K562 (cell line): ENCODE measurements at regions not wholly inside any gene's neighbourhood (a gene's known extent, or its start where the extent isn't known, plus 50 kb on each side); places are given as distances from the start of the nearest gene placed in this dataset.

Experiments used
- ATAC-seq: fragments of 200-7000 bp; cut with Tn5 transposase; 3 replicates; pipeline ENCODE4 v1.9.1; 2020; ENCODE audit warnings: moderate library complexity
- BruUV-seq: library from RNA; stranded (reverse); fragments of 400-500 nt; replicated peaks from 2 replicates; lab custom pipeline; 2021; lab: Mats Ljungman, UMichigan
- CTCF ChIA-PET: fragments of 300-600 bp; formaldehyde crosslinking; extraction: SDS; loops from one replicate; lab custom pipeline; 2021; ENCODE audit warnings: low intra/inter-chr PET ratio; lab: Yijun Ruan, JAX
- POLR2A ChIA-PET: fragments of 300-600, 350-650 bp; sonication (Branson Sonifier 250); formaldehyde crosslinking; extraction: SDS; loops from one replicate; lab custom pipeline; 2021; ENCODE audit warnings: antibody characterized with exemption, inconsistent platforms; lab: Yijun Ruan, JAX
- DNase-seq, 4 experiments: peaks; one replicate each; pipeline versions ENCODE4 v3.0.0 to v3.0.0-alpha.2; 2011 to 2018; ENCODE audit warnings: low spot score in 3 of 4, mixed read lengths in 3 of 4; ENCODE audit errors: extremely low read depth in 1 of 4
- FAIRE-seq: peaks from 2 replicates; lab custom pipeline; 2011; peaks lifted over from hg19 to GRCh38; lab: Jason Lieb, UNC
- H2AFZ ChIP-seq: 2 replicates; pipeline ENCODE4 v1.6.0; 2011; ENCODE audit warnings: low read depth, low read length, control low read depth, inconsistent platforms
- H3K27ac ChIP-seq: fragments of 200-600 bp; 3 replicates; pipeline ENCODE4 v1.8.0; 2011; ENCODE audit warnings: low read depth, mild to moderate bottlenecking, control low read depth, inconsistent platforms, low read length, moderate library complexity, mixed read lengths; ENCODE audit errors: extremely low read depth
- H3K27me3 ChIP-seq, 2 experiments: fragments of 300-600 bp in 1 of 2; 2 replicates in 1 of 2; 3 replicates in 1 of 2; pipeline versions ENCODE4 v1.6.0 to v1.8.0; 2011; ENCODE audit warnings: inconsistent platforms in 2 of 2, low read length in 2 of 2, mild to moderate bottlenecking in 1 of 2, mixed read lengths in 1 of 2, moderate library complexity in 1 of 2; ENCODE audit not compliant: control insufficient read depth in 2 of 2, insufficient read depth in 2 of 2
- H3K36me3 ChIP-seq: fragments of 300-600 bp; 3 replicates; pipeline ENCODE4 v1.8.0; 2011; ENCODE audit warnings: mild to moderate bottlenecking, low read length, inconsistent platforms; ENCODE audit not compliant: control insufficient read depth, insufficient read depth
- H3K4me1 ChIP-seq, 2 experiments: fragments of 200-600 bp in 1 of 2; replicated peaks in 1 of 2; 2 replicates in 1 of 2; 3 replicates in 1 of 2; pipeline versions ENCODE4 v1.5.1 to v1.8.0; 2011; ENCODE audit warnings: inconsistent platforms in 2 of 2, low read length in 2 of 2, mild to moderate bottlenecking in 1 of 2, mixed read lengths in 1 of 2, moderate library complexity in 1 of 2; ENCODE audit not compliant: control insufficient read depth in 2 of 2, insufficient read depth in 2 of 2
- H3K4me2 ChIP-seq: 2 replicates; pipeline ENCODE4 v1.6.1; 2011; ENCODE audit warnings: low read length, control low read depth, inconsistent platforms, mixed read lengths; ENCODE audit not compliant: insufficient read depth
- H3K4me3 ChIP-seq: fragments of 200-600 bp; sonication (generic), shearing (Covaris generic); 2 replicates; pipeline ENCODE4 v1.5.1; 2016; ENCODE audit warnings: control low read depth, inconsistent platforms
- H3K79me2 ChIP-seq: fragments of 200-600 bp; 3 replicates; pipeline ENCODE4 v1.8.0; 2011; ENCODE audit warnings: low read length, inconsistent platforms; ENCODE audit not compliant: control insufficient read depth, insufficient read depth
- H3K9ac ChIP-seq, 2 experiments: 2 replicates each; pipeline versions ENCODE4 v1.6.0 to v1.6.1; 2011; ENCODE audit warnings: low read depth in 2 of 2, low read length in 2 of 2, control low read depth in 1 of 2, inconsistent platforms in 1 of 2, mild to moderate bottlenecking in 1 of 2, mixed read lengths in 1 of 2; ENCODE audit not compliant: insufficient read depth in 1 of 2
- H3K9me1 ChIP-seq: one replicate; pipeline ENCODE4 v1.6.0; 2011; ENCODE audit warnings: inconsistent platforms, mild to moderate bottlenecking, low read length, moderate library complexity; ENCODE audit not compliant: control insufficient read depth, insufficient read depth
- H3K9me3 ChIP-seq: replicated peaks from 2 replicates; pipeline ENCODE4 v1.5.1; 2011; ENCODE audit warnings: low read depth, low read length, inconsistent platforms; ENCODE audit not compliant: control insufficient read depth, insufficient read depth
- H4K20me1 ChIP-seq: replicated peaks from 2 replicates; pipeline ENCODE4 v1.6.1; 2011; ENCODE audit warnings: low read length, inconsistent platforms, mixed read lengths; ENCODE audit not compliant: control insufficient read depth, insufficient read depth
- CSDE1 ChIP-seq, 2 experiments: fragments of 450-650 bp; IDR thresholded peaks; 2 replicates each; pipeline ENCODE4 v1.6.1; 2016; ENCODE audit warnings: mild to moderate bottlenecking in 1 of 2
- DNMT1 ChIP-seq: fragments of 450-650 bp; IDR thresholded peaks from 2 replicates; pipeline ENCODE4 v1.6.1; 2016; ENCODE audit warnings: antibody characterized with exemption, mild to moderate bottlenecking
- E2F3 ChIP-seq: fragments of 250-450 bp; sonication (Bioruptor Pico); IDR thresholded peaks from 2 replicates; pipeline ENCODE4 v1.4.0; 2020; ENCODE audit warnings: mild to moderate bottlenecking
- ELF4 ChIP-seq: fragments of 450-650 bp; formaldehyde crosslinking; IDR thresholded peaks from 2 replicates; pipeline ENCODE4 v1.4.0; 2022; ENCODE audit warnings: missing genetic modification characterization
- IFI16 ChIP-seq: fragments of 250-450 bp; sonication (Bioruptor Pico); IDR thresholded peaks from 2 replicates; pipeline ENCODE4 v2.1.2; 2022; ENCODE audit warnings: mild to moderate bottlenecking, inconsistent platforms
- MAFG ChIP-seq: fragments of 450-650 bp; conservative IDR thresholded peaks from 2 replicates; pipeline ENCODE4 v1.6.1; 2016; ENCODE audit warnings: missing genetic modification characterization, missing compliant biosample characterization
- NFRKB ChIP-seq: fragments of 450-650 bp; IDR thresholded peaks from 2 replicates; pipeline ENCODE4 v1.6.1; 2016; ENCODE audit warnings: low read depth
- THRAP3 ChIP-seq: fragments of 450-650 bp; IDR thresholded peaks from 2 replicates; pipeline ENCODE4 v1.6.1; 2016; ENCODE audit warnings: mild to moderate bottlenecking, inconsistent platforms, borderline replicate concordance
- ZFP30 ChIP-seq: fragments of 250-450 bp; sonication (Bioruptor Pico); IDR thresholded peaks from 2 replicates; pipeline ENCODE4 v1.8.0; 2022; ENCODE audit warnings: moderate library complexity, mild to moderate bottlenecking, inconsistent platforms, borderline replicate concordance
- ZNF316 ChIP-seq: fragments of 450-650 bp; IDR thresholded peaks from 2 replicates; pipeline ENCODE4 v1.6.1; 2016
- ZNF668 ChIP-seq: fragments of 250-450 bp; sonication (Bioruptor Pico); IDR thresholded peaks from 2 replicates; pipeline ENCODE4 v1.8.0; 2022; ENCODE audit warnings: mild to moderate bottlenecking, inconsistent platforms
- ZNF764 ChIP-seq: fragments of 250-450 bp; sonication (Bioruptor Pico); IDR thresholded peaks from 2 replicates; pipeline ENCODE4 v1.4.0; 2020; ENCODE audit warnings: low read depth, mild to moderate bottlenecking, moderate library complexity
- WGBS: fragments of 100-300 bp; shearing (Covaris generic); methylation state at CpG from one replicate; pipeline ENCODE4 v1.1.6; 2016; ENCODE audit warnings: low coverage, mixed read lengths; ENCODE audit not compliant: insufficient coverage; ENCODE audit errors: missing lambda C conversion rate; 5-methylcytosine and 5-hydroxymethylcytosine counted together
- in situ Hi-C: fragments of 300-500 bp; cut with MboI; formaldehyde crosslinking; loops from 4 replicates; pipeline ENCODE4 v1.15.0; 2018; ENCODE audit warnings: inconsistent platforms, mixed read lengths
- intact Hi-C: fragments of 100-400 bp; cut with micrococcal nuclease; formaldehyde crosslinking; loops from 2 replicates; pipeline ENCODE4 v1.14.2; 2022
- TF ChIP-seq, protein P1 (sequence below): sonication (generic); formaldehyde crosslinking; IDR thresholded peaks from 2 replicates; pipeline ENCODE4 v1.9.0; 2022; ENCODE audit warnings: mild to moderate bottlenecking, missing genetic modification reagents
- TF ChIP-seq, protein P2 (sequence below): fragments of 450-650 bp; IDR thresholded peaks from 2 replicates; pipeline ENCODE4 v1.6.1; 2016; ENCODE audit warnings: missing biosample characterization, missing genetic modification characterization
- TF ChIP-seq, protein P3 (sequence below): fragments of 450-650 bp; IDR thresholded peaks from 2 replicates; pipeline ENCODE4 v1.6.1; 2016; ENCODE audit warnings: mild to moderate bottlenecking
- TF ChIP-seq, protein P4 (sequence below): IDR thresholded peaks from 2 replicates; pipeline ENCODE4 v1.6.1; 2011; ENCODE audit warnings: borderline replicate concordance, low read depth, mild to moderate bottlenecking, moderate library complexity, low read length; ENCODE audit not compliant: insufficient read depth, poor library complexity, severe bottlenecking
- TF ChIP-seq, protein P5 (sequence below): sonication (generic); formaldehyde crosslinking; IDR thresholded peaks from 2 replicates; pipeline ENCODE4 v1.8.0; 2022; ENCODE audit warnings: mild to moderate bottlenecking, low read depth, missing genetic modification reagents

DNA sequence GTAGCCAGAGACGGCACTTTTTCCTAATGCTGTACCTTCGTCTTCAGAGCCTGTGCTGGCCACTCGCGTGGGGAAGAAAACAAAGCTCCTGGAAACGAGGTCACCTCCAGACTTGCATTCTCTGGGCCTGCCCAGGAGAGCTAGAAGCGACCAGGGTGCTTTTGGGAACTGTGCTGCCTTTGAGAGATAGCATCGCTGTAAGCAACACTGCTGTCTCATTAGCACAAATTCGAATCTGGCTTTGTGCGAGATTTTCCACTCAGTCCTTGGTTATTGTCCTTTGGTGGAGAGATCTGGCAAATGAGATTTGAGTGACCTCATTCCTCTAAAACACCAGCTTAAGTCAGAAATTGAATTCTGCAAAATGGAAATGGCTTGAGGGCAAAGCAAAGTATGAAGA lies 66.1 kb upstream of the TLR3 start:
- no peaks in the 10 kb centered on the region for H3K9me1 ChIP-seq
- H3K79me2 ChIP-seq: no peaks in the 10 kb centered on the region
- FAIRE-seq (no peak), DNase-seq (no peak), ATAC-seq (no peak)
- no peak overlapping the region for H2AFZ ChIP-seq
- no peaks in the 10 kb centered on the region for H3K9me3 ChIP-seq
- H3K27me3 ChIP-seq: peaks cover 2 to 19% of the 10 kb centered on the region in 2 experiments; a peak in 4 of 5 replicates
- BruUV-seq: no TSS peak
- ChIA-PET CTCF (no interaction called here), POLR2A (no interaction called here)
- intact Hi-C loops: no loop called here
- no peaks in the 10 kb centered on the region; the same call in 1 of the 2 replicates for H4K20me1 ChIP-seq
- no peak overlapping the region for H3K4me2 ChIP-seq
- in situ Hi-C loops: no loop called here
- 3% methylated on average over 9 of the region's 9 CpGs for WGBS
- TF ChIP-seq NFRKB (no peak), ZFP30 (no peak), CSDE1 (IDR thresholded peaks at IDR 0.05) (no peak), ZNF764 (CRISPR knock-in tag) (no peak), THRAP3 (no peak), DNMT1 (no peak), ELF4 (CRISPR knock-in tag) (no peak), MAFG (tag) (no peak), IFI16 (CRISPR knock-in tag) (no peak), ZNF668 (CRISPR knock-in tag) (no peak), E2F3 (CRISPR knock-in tag) (no peak), ZNF316 (no peak)
- TF ChIP-seq, protein P1, sequence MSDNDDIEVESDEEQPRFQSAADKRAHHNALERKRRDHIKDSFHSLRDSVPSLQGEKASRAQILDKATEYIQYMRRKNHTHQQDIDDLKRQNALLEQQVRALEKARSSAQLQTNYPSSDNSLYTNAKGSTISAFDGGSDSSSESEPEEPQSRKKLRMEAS (CRISPR knock-in tag): no peak
- TF ChIP-seq, protein P2, sequence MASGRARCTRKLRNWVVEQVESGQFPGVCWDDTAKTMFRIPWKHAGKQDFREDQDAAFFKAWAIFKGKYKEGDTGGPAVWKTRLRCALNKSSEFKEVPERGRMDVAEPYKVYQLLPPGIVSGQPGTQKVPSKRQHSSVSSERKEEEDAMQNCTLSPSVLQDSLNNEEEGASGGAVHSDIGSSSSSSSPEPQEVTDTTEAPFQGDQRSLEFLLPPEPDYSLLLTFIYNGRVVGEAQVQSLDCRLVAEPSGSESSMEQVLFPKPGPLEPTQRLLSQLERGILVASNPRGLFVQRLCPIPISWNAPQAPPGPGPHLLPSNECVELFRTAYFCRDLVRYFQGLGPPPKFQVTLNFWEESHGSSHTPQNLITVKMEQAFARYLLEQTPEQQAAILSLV: no peak
- TF ChIP-seq, protein P3, sequence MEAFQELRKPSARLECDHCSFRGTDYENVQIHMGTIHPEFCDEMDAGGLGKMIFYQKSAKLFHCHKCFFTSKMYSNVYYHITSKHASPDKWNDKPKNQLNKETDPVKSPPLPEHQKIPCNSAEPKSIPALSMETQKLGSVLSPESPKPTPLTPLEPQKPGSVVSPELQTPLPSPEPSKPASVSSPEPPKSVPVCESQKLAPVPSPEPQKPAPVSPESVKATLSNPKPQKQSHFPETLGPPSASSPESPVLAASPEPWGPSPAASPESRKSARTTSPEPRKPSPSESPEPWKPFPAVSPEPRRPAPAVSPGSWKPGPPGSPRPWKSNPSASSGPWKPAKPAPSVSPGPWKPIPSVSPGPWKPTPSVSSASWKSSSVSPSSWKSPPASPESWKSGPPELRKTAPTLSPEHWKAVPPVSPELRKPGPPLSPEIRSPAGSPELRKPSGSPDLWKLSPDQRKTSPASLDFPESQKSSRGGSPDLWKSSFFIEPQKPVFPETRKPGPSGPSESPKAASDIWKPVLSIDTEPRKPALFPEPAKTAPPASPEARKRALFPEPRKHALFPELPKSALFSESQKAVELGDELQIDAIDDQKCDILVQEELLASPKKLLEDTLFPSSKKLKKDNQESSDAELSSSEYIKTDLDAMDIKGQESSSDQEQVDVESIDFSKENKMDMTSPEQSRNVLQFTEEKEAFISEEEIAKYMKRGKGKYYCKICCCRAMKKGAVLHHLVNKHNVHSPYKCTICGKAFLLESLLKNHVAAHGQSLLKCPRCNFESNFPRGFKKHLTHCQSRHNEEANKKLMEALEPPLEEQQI: no peak
- TF ChIP-seq, protein P4, sequence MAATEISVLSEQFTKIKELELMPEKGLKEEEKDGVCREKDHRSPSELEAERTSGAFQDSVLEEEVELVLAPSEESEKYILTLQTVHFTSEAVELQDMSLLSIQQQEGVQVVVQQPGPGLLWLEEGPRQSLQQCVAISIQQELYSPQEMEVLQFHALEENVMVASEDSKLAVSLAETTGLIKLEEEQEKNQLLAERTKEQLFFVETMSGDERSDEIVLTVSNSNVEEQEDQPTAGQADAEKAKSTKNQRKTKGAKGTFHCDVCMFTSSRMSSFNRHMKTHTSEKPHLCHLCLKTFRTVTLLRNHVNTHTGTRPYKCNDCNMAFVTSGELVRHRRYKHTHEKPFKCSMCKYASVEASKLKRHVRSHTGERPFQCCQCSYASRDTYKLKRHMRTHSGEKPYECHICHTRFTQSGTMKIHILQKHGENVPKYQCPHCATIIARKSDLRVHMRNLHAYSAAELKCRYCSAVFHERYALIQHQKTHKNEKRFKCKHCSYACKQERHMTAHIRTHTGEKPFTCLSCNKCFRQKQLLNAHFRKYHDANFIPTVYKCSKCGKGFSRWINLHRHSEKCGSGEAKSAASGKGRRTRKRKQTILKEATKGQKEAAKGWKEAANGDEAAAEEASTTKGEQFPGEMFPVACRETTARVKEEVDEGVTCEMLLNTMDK: no peak
- TF ChIP-seq, protein P5, sequence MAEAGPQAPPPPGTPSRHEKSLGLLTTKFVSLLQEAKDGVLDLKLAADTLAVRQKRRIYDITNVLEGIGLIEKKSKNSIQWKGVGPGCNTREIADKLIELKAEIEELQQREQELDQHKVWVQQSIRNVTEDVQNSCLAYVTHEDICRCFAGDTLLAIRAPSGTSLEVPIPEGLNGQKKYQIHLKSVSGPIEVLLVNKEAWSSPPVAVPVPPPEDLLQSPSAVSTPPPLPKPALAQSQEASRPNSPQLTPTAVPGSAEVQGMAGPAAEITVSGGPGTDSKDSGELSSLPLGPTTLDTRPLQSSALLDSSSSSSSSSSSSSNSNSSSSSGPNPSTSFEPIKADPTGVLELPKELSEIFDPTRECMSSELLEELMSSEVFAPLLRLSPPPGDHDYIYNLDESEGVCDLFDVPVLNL: no peak
- TF ChIP-seq, all 486 proteins: peak for 0
- Histone ChIP-seq H3K36me3 (no peaks in the 10 kb centered on the region), H3K4me3 (no peak overlapping the region), H3K4me1 (no peaks in the 10 kb centered on the region), H3K27ac (no peak overlapping the region), H3K9ac (no peak overlapping the region)
